Neural cell (in vitro differentiated cells): ENCODE measurements at regions not wholly inside any gene's neighbourhood (a gene's known extent, or its start where the extent isn't known, plus 50 kb on each side); places are given as distances from the start of the nearest gene placed in this dataset.

ENCODE experiments used
- H2AFZ ChIP-seq: fragments of 200-600, 300-800 bp; sonication (generic), shearing (Covaris generic); 2 replicates; pipeline ENCODE4 v1.6.0; 2014; ENCODE audit warnings: low read depth, mild to moderate bottlenecking, antibody characterized with exemption, low read length, moderate library complexity
- H3F3A ChIP-seq: fragments of 200-600 bp; shearing (Covaris generic); 2 replicates; pipeline ENCODE4 v1.6.1; 2016; ENCODE audit warnings: mild to moderate bottlenecking, moderate library complexity, mixed read lengths, antibody characterized with exemption, low read length; ENCODE audit not compliant: insufficient read depth, poor library complexity, severe bottlenecking
- H3K27ac ChIP-seq: fragments of 200-600, 300-800 bp; sonication (generic), shearing (Covaris generic); 2 replicates; pipeline ENCODE4 v1.5.1; 2014; ENCODE audit warnings: mild to moderate bottlenecking, low read length, moderate library complexity
- H3K27me3 ChIP-seq: fragments of 300-800, 200-600 bp; sonication (generic), shearing (Covaris generic); 2 replicates; pipeline ENCODE4 v1.6.0; 2014; ENCODE audit warnings: mild to moderate bottlenecking, low read depth, low read length, moderate library complexity; ENCODE audit not compliant: insufficient read depth
- H3K36me3 ChIP-seq: fragments of 300-800, 200-600 bp; sonication (generic), shearing (Covaris generic); 2 replicates; pipeline ENCODE4 v1.5.1; 2014; ENCODE audit warnings: mild to moderate bottlenecking, antibody characterized with exemption, low read length, moderate library complexity; ENCODE audit not compliant: insufficient read depth
- H3K4me2 ChIP-seq: fragments of 300-800, 200-600 bp; sonication (generic), shearing (Covaris generic); 2 replicates; pipeline ENCODE4 v1.6.0; 2014; ENCODE audit warnings: mild to moderate bottlenecking, low read length
- H3K4me3 ChIP-seq: fragments of 300-800, 200-600 bp; sonication (generic), shearing (Covaris generic); 2 replicates; pipeline ENCODE4 v1.5.1; 2014; ENCODE audit warnings: mild to moderate bottlenecking, low read length, moderate library complexity
- H3K79me2 ChIP-seq: fragments of 200-600 bp; shearing (Covaris generic); replicated peaks from 2 replicates; pipeline ENCODE4 v1.6.0; 2014; ENCODE audit warnings: mild to moderate bottlenecking, low read length, moderate library complexity; ENCODE audit not compliant: insufficient read depth
- H3K9ac ChIP-seq: fragments of 300-800, 200-600 bp; sonication (generic), shearing (Covaris generic); 2 replicates; pipeline ENCODE4 v1.6.1; 2016; ENCODE audit warnings: mild to moderate bottlenecking, low read length, mixed read lengths
- H3K9me2 ChIP-seq: fragments of 200-600 bp; shearing (Covaris generic); 2 replicates; pipeline ENCODE4 v1.6.1; 2016; ENCODE audit warnings: mild to moderate bottlenecking, low read length, mixed read lengths; ENCODE audit not compliant: insufficient read depth
- H3K9me3 ChIP-seq: fragments of 200-600, 300-800 bp; sonication (generic), shearing (Covaris generic); 2 replicates; pipeline ENCODE4 v1.6.1; 2016; ENCODE audit warnings: mild to moderate bottlenecking, mixed run types, low read length, moderate library complexity, mixed read lengths
- H4K20me1 ChIP-seq: fragments of 200-600 bp; shearing (Covaris generic); 2 replicates; pipeline ENCODE4 v1.6.1; 2016; ENCODE audit warnings: mild to moderate bottlenecking, mixed run types; ENCODE audit not compliant: insufficient read depth
- EP300 ChIP-seq: fragments of 450-650 bp; conservative IDR thresholded peaks from 2 replicates; pipeline ENCODE4 v1.6.1; 2014; ENCODE audit warnings: antibody characterized with exemption, mild to moderate bottlenecking, moderate library complexity; ENCODE audit not compliant: poor library complexity, severe bottlenecking
- EZH2 ChIP-seq: fragments of 200-600, 300-800 bp; shearing (Covaris generic), sonication (generic); IDR thresholded peaks from 2 replicates; pipeline ENCODE4 v1.6.1; 2014; ENCODE audit warnings: antibody characterized with exemption, low read length, borderline replicate concordance, mild to moderate bottlenecking; ENCODE audit not compliant: insufficient read depth, poor library complexity, severe bottlenecking
- MXI1 ChIP-seq: fragments of 450-650 bp; conservative IDR thresholded peaks from 2 replicates; pipeline ENCODE4 v1.6.1; 2014; ENCODE audit warnings: antibody characterized with exemption, mild to moderate bottlenecking; ENCODE audit not compliant: poor library complexity, severe bottlenecking
- POLR2AphosphoS5 ChIP-seq: IDR thresholded peaks from 2 replicates; pipeline ENCODE4 v1.6.1; 2012
- RAD21 ChIP-seq: fragments of 450-650 bp; conservative IDR thresholded peaks from 2 replicates; pipeline ENCODE4 v1.6.1; 2014; ENCODE audit warnings: antibody characterized with exemption, mild to moderate bottlenecking, moderate library complexity
- SMC3 ChIP-seq: fragments of 450-650 bp; conservative IDR thresholded peaks from 2 replicates; pipeline ENCODE4 v1.6.1; 2014; ENCODE audit warnings: antibody characterized with exemption, mild to moderate bottlenecking, moderate library complexity; ENCODE audit not compliant: poor library complexity
- TAF1 ChIP-seq: IDR thresholded peaks from 2 replicates; pipeline ENCODE4 v1.6.1; 2012; ENCODE audit warnings: low read depth
- TF ChIP-seq, protein P1 (sequence below): fragments of 450-650 bp; IDR thresholded peaks from 2 replicates; pipeline ENCODE4 v1.5.1; 2014; ENCODE audit warnings: antibody characterized with exemption, mild to moderate bottlenecking, moderate library complexity; ENCODE audit not compliant: poor library complexity, severe bottlenecking
- TF ChIP-seq, protein P2 (sequence below): IDR thresholded peaks from 2 replicates; pipeline ENCODE4 v1.6.1; 2012; ENCODE audit warnings: borderline replicate concordance

GRCh38 chr2:151070253-151070652, 191.4 kb downstream of the RBM43 start:
- no peaks in the 10 kb centered on the region for H3F3A ChIP-seq

DNA sequence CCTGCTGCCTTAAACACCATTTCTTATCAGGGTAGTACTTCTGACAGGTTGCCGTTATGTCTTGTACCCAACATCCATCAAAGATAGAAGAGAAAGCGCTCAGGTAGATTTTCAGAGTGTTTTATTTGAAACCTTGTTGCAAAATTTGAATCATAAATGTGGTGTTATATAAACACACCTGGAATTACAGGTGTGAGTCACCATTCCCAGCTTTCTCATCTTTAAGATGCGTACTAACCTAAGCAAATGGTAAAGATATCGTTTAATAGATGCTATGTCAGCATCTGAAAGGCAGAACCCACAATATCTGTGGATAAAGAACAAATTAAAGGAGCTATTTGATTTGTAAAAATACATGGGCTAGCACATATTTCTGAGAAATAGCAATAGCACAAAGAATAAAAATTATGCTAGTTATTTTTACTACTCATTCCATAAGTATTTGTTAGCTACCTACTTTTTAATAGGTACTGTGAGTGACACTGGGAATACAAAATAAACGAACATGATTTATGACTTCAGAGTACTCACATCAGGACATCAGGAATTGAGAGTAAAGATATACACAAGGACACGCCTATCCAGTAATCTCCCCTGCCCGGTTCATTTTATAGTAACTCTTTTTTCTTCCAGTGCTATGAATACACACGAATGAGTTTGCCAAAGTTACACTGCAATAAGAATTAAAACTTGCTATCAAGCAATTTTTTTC, 193.8 kb downstream of the RBM43 start:
- no peak overlapping the region for H3K9ac ChIP-seq
- TF ChIP-seq, protein P1, sequence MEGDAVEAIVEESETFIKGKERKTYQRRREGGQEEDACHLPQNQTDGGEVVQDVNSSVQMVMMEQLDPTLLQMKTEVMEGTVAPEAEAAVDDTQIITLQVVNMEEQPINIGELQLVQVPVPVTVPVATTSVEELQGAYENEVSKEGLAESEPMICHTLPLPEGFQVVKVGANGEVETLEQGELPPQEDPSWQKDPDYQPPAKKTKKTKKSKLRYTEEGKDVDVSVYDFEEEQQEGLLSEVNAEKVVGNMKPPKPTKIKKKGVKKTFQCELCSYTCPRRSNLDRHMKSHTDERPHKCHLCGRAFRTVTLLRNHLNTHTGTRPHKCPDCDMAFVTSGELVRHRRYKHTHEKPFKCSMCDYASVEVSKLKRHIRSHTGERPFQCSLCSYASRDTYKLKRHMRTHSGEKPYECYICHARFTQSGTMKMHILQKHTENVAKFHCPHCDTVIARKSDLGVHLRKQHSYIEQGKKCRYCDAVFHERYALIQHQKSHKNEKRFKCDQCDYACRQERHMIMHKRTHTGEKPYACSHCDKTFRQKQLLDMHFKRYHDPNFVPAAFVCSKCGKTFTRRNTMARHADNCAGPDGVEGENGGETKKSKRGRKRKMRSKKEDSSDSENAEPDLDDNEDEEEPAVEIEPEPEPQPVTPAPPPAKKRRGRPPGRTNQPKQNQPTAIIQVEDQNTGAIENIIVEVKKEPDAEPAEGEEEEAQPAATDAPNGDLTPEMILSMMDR, result no peak
- TF ChIP-seq, protein P2, sequence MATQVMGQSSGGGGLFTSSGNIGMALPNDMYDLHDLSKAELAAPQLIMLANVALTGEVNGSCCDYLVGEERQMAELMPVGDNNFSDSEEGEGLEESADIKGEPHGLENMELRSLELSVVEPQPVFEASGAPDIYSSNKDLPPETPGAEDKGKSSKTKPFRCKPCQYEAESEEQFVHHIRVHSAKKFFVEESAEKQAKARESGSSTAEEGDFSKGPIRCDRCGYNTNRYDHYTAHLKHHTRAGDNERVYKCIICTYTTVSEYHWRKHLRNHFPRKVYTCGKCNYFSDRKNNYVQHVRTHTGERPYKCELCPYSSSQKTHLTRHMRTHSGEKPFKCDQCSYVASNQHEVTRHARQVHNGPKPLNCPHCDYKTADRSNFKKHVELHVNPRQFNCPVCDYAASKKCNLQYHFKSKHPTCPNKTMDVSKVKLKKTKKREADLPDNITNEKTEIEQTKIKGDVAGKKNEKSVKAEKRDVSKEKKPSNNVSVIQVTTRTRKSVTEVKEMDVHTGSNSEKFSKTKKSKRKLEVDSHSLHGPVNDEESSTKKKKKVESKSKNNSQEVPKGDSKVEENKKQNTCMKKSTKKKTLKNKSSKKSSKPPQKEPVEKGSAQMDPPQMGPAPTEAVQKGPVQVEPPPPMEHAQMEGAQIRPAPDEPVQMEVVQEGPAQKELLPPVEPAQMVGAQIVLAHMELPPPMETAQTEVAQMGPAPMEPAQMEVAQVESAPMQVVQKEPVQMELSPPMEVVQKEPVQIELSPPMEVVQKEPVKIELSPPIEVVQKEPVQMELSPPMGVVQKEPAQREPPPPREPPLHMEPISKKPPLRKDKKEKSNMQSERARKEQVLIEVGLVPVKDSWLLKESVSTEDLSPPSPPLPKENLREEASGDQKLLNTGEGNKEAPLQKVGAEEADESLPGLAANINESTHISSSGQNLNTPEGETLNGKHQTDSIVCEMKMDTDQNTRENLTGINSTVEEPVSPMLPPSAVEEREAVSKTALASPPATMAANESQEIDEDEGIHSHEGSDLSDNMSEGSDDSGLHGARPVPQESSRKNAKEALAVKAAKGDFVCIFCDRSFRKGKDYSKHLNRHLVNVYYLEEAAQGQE, result no peak
- no peak for TF ChIP-seq TAF1
- TF ChIP-seq EZH2, result no peak
- no peaks in the 10 kb centered on the region for H3K79me2 ChIP-seq

More at GRCh38 chr2:151070253-151070652, 191.4 kb downstream of the RBM43 start:
- H3K27me3 ChIP-seq, result no peaks in the 10 kb centered on the region
- no peak overlapping the region for H3K4me2 ChIP-seq
- no peaks in the 10 kb centered on the region for H3K9me3 ChIP-seq
- H2AFZ ChIP-seq, result no peak overlapping the region
- H3K79me2 ChIP-seq, result no peaks in the 10 kb centered on the region
- H3K27ac ChIP-seq, result no peak overlapping the region
- no peaks in the 10 kb centered on the region for H4K20me1 ChIP-seq
- H3K4me3 ChIP-seq, result no peak overlapping the region
- H3K9ac ChIP-seq, result no peak overlapping the region
- no peaks in the 10 kb centered on the region for H3K36me3 ChIP-seq
- no peaks in the 10 kb centered on the region for H3K9me2 ChIP-seq
- no peak for TF ChIP-seq RAD21
- TF ChIP-seq, protein P2, result no peak
- TF ChIP-seq, protein P1, result no peak
- no peak for TF ChIP-seq MXI1
- no peak for TF ChIP-seq SMC3
- no peak for TF ChIP-seq EZH2
- no peak for TF ChIP-seq EP300
- TF ChIP-seq POLR2AphosphoS5, result no peak
- no peak for TF ChIP-seq TAF1

More for the DNA sequence above, 193.8 kb downstream of the RBM43 start:
- Histone ChIP-seq H3F3A (peaks cover 2% of the 10 kb centered on the region), H3K27me3 (no peaks in the 10 kb centered on the region), H3K4me2 (no peak overlapping the region), H3K4me3 (no peak overlapping the region), H3K9me3 (no peaks in the 10 kb centered on the region), H3K27ac (no peak overlapping the region), H4K20me1 (no peaks in the 10 kb centered on the region), H3K36me3 (no peaks in the 10 kb centered on the region), H3K9me2 (no peaks in the 10 kb centered on the region), H2AFZ (no peak overlapping the region)
